ENCODE measurements at regions not wholly inside any gene's neighbourhood (a gene's known extent, or its start where the extent isn't known, plus 50 kb on each side); places are given as distances from the start of the nearest gene placed in this dataset.

DNA sequence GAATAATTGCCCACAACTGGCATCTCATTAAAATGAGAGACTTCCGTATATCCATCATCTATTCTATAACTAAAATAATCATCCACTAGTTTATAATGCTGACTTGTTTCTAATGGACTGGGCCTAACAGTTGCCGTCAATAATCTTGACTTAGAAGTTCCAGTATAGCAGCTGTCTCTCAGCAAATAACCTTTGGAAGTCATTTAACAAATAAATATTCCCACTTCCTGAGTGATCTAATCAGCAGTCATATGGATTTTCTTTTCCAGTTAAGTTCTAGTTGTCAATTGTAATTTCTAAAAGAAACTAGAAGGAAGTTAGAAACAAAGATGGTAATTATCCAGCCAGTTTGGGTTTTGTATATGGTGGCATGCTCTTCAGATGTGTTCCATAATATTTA, 177.8 kb downstream of the GXYLT1 start:
- Histone ChIP-seq H3K27me3 (ENCODE audit: low read length) (no peaks in the 10 kb centered on the region), H3K79me2 (ENCODE audit: low read length) (no peaks in the 10 kb centered on the region), H3K9me3 (ENCODE audit: low read length) (no peaks in the 10 kb centered on the region), H4K20me1 (ENCODE audit: low read length) (no peaks in the 10 kb centered on the region), H3K27ac (ENCODE audit: low read length) (peak overlapping the region; percentile 32), H3K4me3 (ENCODE audit: low read length) (no peak overlapping the region), H3K9me2 (replicated peaks; ENCODE audit: low read length) (peaks cover 4% of the 10 kb centered on the region; the same call in 1 of the 2 replicates), H2AFZ (ENCODE audit: low read length) (no peak overlapping the region), H3F3A (ENCODE audit: low read length, unreplicated experiment) (no peaks in the 10 kb centered on the region), H3K4me1 (ENCODE audit: insufficient read depth, low read length) (peaks cover 36% of the 10 kb centered on the region), H3K36me3 (ENCODE audit: low read depth, low read length) (no peaks in the 10 kb centered on the region), H3K9ac (ENCODE audit: low read length) (no peak overlapping the region), H3K4me2 (ENCODE audit: low read length) (peak overlapping the region; percentile 32)
- no TSS peak for BruUV-seq (replicated peaks)
- intact Hi-C loops (cut with micrococcal nuclease) = no loop called here
- ATAC-seq = peak; percentile 37; the same call in 1 of the 2 replicates
- TF ChIP-seq EZH2 (IDR thresholded peaks at IDR 0.05; ENCODE audit: low read length, unreplicated experiment) (no peak), EZH2phosphoT487 (IDR thresholded peaks at IDR 0.05; ENCODE audit: borderline replicate concordance, low read length) (no peak)
- TF ChIP-seq, protein P1, sequence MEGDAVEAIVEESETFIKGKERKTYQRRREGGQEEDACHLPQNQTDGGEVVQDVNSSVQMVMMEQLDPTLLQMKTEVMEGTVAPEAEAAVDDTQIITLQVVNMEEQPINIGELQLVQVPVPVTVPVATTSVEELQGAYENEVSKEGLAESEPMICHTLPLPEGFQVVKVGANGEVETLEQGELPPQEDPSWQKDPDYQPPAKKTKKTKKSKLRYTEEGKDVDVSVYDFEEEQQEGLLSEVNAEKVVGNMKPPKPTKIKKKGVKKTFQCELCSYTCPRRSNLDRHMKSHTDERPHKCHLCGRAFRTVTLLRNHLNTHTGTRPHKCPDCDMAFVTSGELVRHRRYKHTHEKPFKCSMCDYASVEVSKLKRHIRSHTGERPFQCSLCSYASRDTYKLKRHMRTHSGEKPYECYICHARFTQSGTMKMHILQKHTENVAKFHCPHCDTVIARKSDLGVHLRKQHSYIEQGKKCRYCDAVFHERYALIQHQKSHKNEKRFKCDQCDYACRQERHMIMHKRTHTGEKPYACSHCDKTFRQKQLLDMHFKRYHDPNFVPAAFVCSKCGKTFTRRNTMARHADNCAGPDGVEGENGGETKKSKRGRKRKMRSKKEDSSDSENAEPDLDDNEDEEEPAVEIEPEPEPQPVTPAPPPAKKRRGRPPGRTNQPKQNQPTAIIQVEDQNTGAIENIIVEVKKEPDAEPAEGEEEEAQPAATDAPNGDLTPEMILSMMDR (conservative IDR thresholded peaks at IDR 0.05; ENCODE audit: low read depth, low read length) = no peak
- ChIA-PET POLR2A (ENCODE audit: unreplicated experiment) (no interaction called here), CTCF (no interaction called here)
- peak; percentile 63 for DNase-seq

DNA sequence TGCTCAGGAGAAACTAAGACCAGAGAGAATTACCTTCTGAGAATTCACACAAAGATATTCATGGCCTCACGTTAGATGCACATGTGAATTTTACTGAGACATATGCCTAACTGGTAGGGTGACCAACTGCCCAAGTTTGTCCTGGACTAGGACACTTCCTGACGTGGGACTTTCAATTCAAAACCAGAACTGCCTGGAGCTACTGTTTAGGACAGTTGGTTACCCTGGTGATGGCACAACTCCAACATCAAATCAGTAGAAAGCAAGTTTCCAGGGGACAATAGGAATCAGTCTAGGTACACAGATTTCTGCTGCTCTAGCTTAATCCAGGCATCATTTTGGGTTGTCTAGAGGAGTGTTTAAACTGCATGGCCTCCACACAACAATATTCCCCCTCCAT, 178.7 kb downstream of the GXYLT1 start:
- CTCF ChIA-PET = interaction anchor here (0.6 kb wide), 1 partner anchor 1389 kb away, joined by 3 read pairs; no protein-coding TSS in a partner anchor
- Histone ChIP-seq H3K27me3 (ENCODE audit: low read length) (peaks cover 3% of the 10 kb centered on the region; the same call in 1 of the 2 replicates), H3K36me3 (ENCODE audit: low read depth, low read length) (no peaks in the 10 kb centered on the region), H3F3A (ENCODE audit: low read length, unreplicated experiment) (no peaks in the 10 kb centered on the region), H3K9me2 (replicated peaks; ENCODE audit: low read length) (peaks cover 4% of the 10 kb centered on the region; the same call in 1 of the 2 replicates), H3K79me2 (ENCODE audit: low read length) (no peaks in the 10 kb centered on the region), H3K4me2 (ENCODE audit: low read length) (no peak overlapping the region), H3K4me1 (ENCODE audit: insufficient read depth, low read length) (peaks cover 36% of the 10 kb centered on the region), H3K9ac (ENCODE audit: low read length) (no peak overlapping the region), H2AFZ (ENCODE audit: low read length) (no peak overlapping the region), H3K27ac (ENCODE audit: low read length) (peak overlapping the region; percentile 9; the same call in 1 of the 2 replicates), H3K9me3 (ENCODE audit: low read length) (no peaks in the 10 kb centered on the region), H4K20me1 (ENCODE audit: low read length) (no peaks in the 10 kb centered on the region), H3K4me3 (ENCODE audit: low read length) (no peak overlapping the region)
- ATAC-seq (no peak), DNase-seq (peak; percentile 47)
- POLR2A ChIA-PET (ENCODE audit: unreplicated experiment) = no interaction called here
- intact Hi-C loops (cut with micrococcal nuclease) = no loop called here
- no TSS peak for BruUV-seq (replicated peaks)
- TF ChIP-seq EZH2phosphoT487 (IDR thresholded peaks at IDR 0.05; ENCODE audit: borderline replicate concordance, low read length) (no peak), EZH2 (IDR thresholded peaks at IDR 0.05; ENCODE audit: low read length, unreplicated experiment) (no peak)
- TF ChIP-seq, protein P1 (conservative IDR thresholded peaks at IDR 0.05; ENCODE audit: low read depth, low read length) = no peak

DNA sequence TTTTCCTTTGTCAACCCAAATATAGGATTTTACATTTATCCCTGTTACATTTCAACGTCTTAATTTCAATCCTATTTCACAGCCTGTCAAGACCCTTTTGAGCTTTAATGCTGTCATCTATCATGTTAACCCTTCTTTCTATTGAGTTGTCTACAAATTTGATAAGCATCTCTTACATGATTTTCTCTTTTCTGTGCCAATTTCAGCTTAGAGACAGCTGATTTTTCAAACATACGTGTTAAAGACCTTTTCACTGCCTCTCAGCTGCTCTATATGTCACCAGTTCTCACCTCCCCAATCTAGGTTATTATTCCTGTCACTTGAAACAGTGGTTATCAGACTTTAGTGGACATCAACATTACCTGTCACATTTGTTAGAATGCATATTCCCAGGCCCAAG, 181.3 kb downstream of the GXYLT1 start:
- ChIA-PET POLR2A (ENCODE audit: unreplicated experiment) (no interaction called here), CTCF (no interaction called here)
- Histone ChIP-seq H3K9ac (ENCODE audit: low read length) (no peak overlapping the region), H4K20me1 (ENCODE audit: low read length) (no peaks in the 10 kb centered on the region), H3K79me2 (ENCODE audit: low read length) (no peaks in the 10 kb centered on the region), H3K4me2 (ENCODE audit: low read length) (no peak overlapping the region), H3K4me1 (ENCODE audit: insufficient read depth, low read length) (peaks cover 30% of the 10 kb centered on the region), H3F3A (ENCODE audit: low read length, unreplicated experiment) (no peaks in the 10 kb centered on the region), H3K9me2 (replicated peaks; ENCODE audit: low read length) (peaks cover 4% of the 10 kb centered on the region; the same call in 1 of the 2 replicates), H3K4me3 (ENCODE audit: low read length) (no peak overlapping the region), H3K9me3 (ENCODE audit: low read length) (no peaks in the 10 kb centered on the region), H2AFZ (ENCODE audit: low read length) (no peak overlapping the region), H3K36me3 (ENCODE audit: low read depth, low read length) (no peaks in the 10 kb centered on the region), H3K27me3 (ENCODE audit: low read length) (peaks cover 8% of the 10 kb centered on the region; the same call in 1 of the 2 replicates), H3K27ac (ENCODE audit: low read length) (no peak overlapping the region)
- intact Hi-C loops (cut with micrococcal nuclease) = no loop called here
- TF ChIP-seq, protein P1 (conservative IDR thresholded peaks at IDR 0.05; ENCODE audit: low read depth, low read length) = no peak
- TF ChIP-seq EZH2phosphoT487 (IDR thresholded peaks at IDR 0.05; ENCODE audit: borderline replicate concordance, low read length) (no peak), EZH2 (IDR thresholded peaks at IDR 0.05; ENCODE audit: low read length, unreplicated experiment) (no peak)
- ATAC-seq = no peak
- DNase-seq = no peak
- no TSS peak for BruUV-seq (replicated peaks)

Measured in PC-3 (cell line).